ENCODE measurements at regions not wholly inside any gene's neighbourhood (a gene's known extent, or its start where the extent isn't known, plus 50 kb on each side); places are given as distances from the start of the nearest gene placed in this dataset.

GRCh38 chr2:150752229-150752628 is 264.8 kb upstream of the RND3 start:
- TF ChIP-seq CTCF (IDR thresholded peaks at IDR 0.05; ENCODE audit: insufficient read depth, low read depth, low read length), result no peak
- DNase-seq (ENCODE audit: low read depth), result no peak
- no peak overlapping the region for H3K4me3 ChIP-seq (ENCODE audit: low read depth, low read length)

- no peak for DNase-seq (ENCODE audit: low read depth)
- H3K4me3 ChIP-seq (ENCODE audit: low read depth, low read length), result no peak overlapping the region
- no peak for TF ChIP-seq CTCF (IDR thresholded peaks at IDR 0.05; ENCODE audit: insufficient read depth, low read depth, low read length)
Measured at GRCh38 chr2:150750720-150751119, 263.3 kb upstream of the RND3 start.

GRCh38 chr2:150742094-150742493 is 254.6 kb upstream of the RND3 start:
- no peak for DNase-seq (ENCODE audit: low read depth)
- no peak for TF ChIP-seq CTCF (IDR thresholded peaks at IDR 0.05; ENCODE audit: insufficient read depth, low read depth, low read length)
- H3K4me3 ChIP-seq (ENCODE audit: low read depth, low read length), result no peak overlapping the region

GRCh38 chr2:150735894-150736498 is 248.5 kb upstream of the RND3 start:
- DNase-seq (ENCODE audit: low read depth), result no peak
- H3K4me3 ChIP-seq (ENCODE audit: low read depth, low read length), result no peak overlapping the region
- TF ChIP-seq CTCF (IDR thresholded peaks at IDR 0.05; ENCODE audit: insufficient read depth, low read depth, low read length), result no peak

- DNase-seq (ENCODE audit: low read depth), result no peak
- TF ChIP-seq CTCF (IDR thresholded peaks at IDR 0.05; ENCODE audit: insufficient read depth, low read depth, low read length), result no peak
- H3K4me3 ChIP-seq (ENCODE audit: low read depth, low read length), result no peak overlapping the region
Measured at GRCh38 chr2:150733051-150733618, 245.7 kb upstream of the RND3 start.

- TF ChIP-seq CTCF (IDR thresholded peaks at IDR 0.05; ENCODE audit: insufficient read depth, low read depth, low read length), result no peak
- DNase-seq (ENCODE audit: low read depth), result no peak
- no peak overlapping the region for H3K4me3 ChIP-seq (ENCODE audit: low read depth, low read length)
Measured at GRCh38 chr2:150732491-150732890, 245.0 kb upstream of the RND3 start.

- no peak overlapping the region for H3K4me3 ChIP-seq (ENCODE audit: low read depth, low read length)
- no peak for TF ChIP-seq CTCF (IDR thresholded peaks at IDR 0.05; ENCODE audit: insufficient read depth, low read depth, low read length)
- peak; percentile 28 for DNase-seq (ENCODE audit: low read depth)
Measured at GRCh38 chr2:150732064-150732463, 244.6 kb upstream of the RND3 start.
